Omental fat pad (tissue), 3 donors: ENCODE measurements at regions not wholly inside any gene's neighbourhood (a gene's known extent, or its start where the extent isn't known, plus 50 kb on each side); places are given as distances from the start of the nearest gene placed in this dataset.

Source experiments
- ATAC-seq: fragments of 150-250 bp; one replicate; pipeline ENCODE4 v1.9.1; 2016; ENCODE audit warnings: mild to moderate bottlenecking, moderate library complexity; ENCODE audit not compliant: low FRiP score
- DNase-seq: peaks from one replicate; pipeline ENCODE4 v3.0.0-alpha.2; 2019; ENCODE audit warnings: low spot score
- TF ChIP-seq, protein P1 (sequence below), 3 donors: fragments of 450-650 bp; IDR thresholded peaks; one replicate each; pipeline ENCODE4 v1.5.1; 2016 to 2017; ENCODE audit warnings: antibody characterized with exemption in 3 of 3, mild to moderate bottlenecking in 3 of 3, moderate library complexity in 2 of 3

- no peak for ATAC-seq
- DNase-seq, result no peak
- TF ChIP-seq, protein P1, sequence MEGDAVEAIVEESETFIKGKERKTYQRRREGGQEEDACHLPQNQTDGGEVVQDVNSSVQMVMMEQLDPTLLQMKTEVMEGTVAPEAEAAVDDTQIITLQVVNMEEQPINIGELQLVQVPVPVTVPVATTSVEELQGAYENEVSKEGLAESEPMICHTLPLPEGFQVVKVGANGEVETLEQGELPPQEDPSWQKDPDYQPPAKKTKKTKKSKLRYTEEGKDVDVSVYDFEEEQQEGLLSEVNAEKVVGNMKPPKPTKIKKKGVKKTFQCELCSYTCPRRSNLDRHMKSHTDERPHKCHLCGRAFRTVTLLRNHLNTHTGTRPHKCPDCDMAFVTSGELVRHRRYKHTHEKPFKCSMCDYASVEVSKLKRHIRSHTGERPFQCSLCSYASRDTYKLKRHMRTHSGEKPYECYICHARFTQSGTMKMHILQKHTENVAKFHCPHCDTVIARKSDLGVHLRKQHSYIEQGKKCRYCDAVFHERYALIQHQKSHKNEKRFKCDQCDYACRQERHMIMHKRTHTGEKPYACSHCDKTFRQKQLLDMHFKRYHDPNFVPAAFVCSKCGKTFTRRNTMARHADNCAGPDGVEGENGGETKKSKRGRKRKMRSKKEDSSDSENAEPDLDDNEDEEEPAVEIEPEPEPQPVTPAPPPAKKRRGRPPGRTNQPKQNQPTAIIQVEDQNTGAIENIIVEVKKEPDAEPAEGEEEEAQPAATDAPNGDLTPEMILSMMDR (IDR thresholded peaks at IDR 0.05), result no peak
These were observed 708.8 kb downstream of the UQCRFS1 start for GRCh38 chr19:28504139-28504538.

- ATAC-seq (no peak), DNase-seq (no peak)
- TF ChIP-seq, protein P1 (IDR thresholded peaks at IDR 0.05), result no peak
These were observed 709.8 kb downstream of the UQCRFS1 start for GRCh38 chr19:28502879-28503734.

GRCh38 chr19:28501976-28502375 lies 711.0 kb downstream of the UQCRFS1 start:
- ATAC-seq (no peak), DNase-seq (no peak)
- TF ChIP-seq, protein P1 (IDR thresholded peaks at IDR 0.05), result no peak

- ATAC-seq (no peak), DNase-seq (no peak)
- TF ChIP-seq, protein P1 (IDR thresholded peaks at IDR 0.05), result no peak
These were observed 711.8 kb downstream of the UQCRFS1 start for GRCh38 chr19:28500982-28501630.

- TF ChIP-seq, protein P1 (IDR thresholded peaks at IDR 0.05), result no peak
- ATAC-seq (no peak), DNase-seq (no peak)
These were observed 712.7 kb downstream of the UQCRFS1 start for GRCh38 chr19:28500296-28500695.

GRCh38 chr19:28498404-28498976 lies 714.5 kb downstream of the UQCRFS1 start:
- DNase-seq (no peak), ATAC-seq (no peak)
- TF ChIP-seq, protein P1 (IDR thresholded peaks at IDR 0.05), result no peak
